ENCODE measurements at regions not wholly inside any gene's neighbourhood (a gene's known extent, or its start where the extent isn't known, plus 50 kb on each side); places are given as distances from the start of the nearest gene placed in this dataset.

DNA sequence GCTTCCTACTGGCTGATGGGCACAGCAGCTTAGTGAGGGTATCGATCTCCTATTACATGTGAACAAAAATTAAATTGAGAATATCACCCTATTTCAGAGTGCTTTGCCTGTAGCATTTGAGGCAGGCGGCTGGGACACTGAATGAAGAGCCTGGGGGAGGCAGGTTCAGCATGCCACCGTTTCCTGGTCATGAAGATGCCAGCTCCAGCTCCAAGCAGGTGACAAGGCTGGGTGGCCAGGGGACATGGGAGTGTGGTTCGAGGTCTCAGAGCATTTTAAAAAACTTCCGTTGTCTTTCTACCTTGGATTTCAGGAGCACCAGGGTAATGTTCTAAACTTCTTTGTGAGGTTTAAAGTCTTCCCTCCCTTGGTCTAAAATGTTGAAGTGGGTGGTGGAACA is 158.2 kb downstream of the RPLP1 start:
- dilution Hi-C loops (cut with MboI; ENCODE audit: extremely low pct_ligation_motif_present, low sequenced_read_pairs) = no loop called here
- Histone ChIP-seq H3K4me2 (ENCODE audit: control insufficient read depth, extremely low read depth, insufficient read depth, low read depth, low read length) (no peak overlapping the region), H3K4me1 (ENCODE audit: control insufficient read depth, extremely low read depth, insufficient read depth, low read length) (no peaks in the 10 kb centered on the region), H3K36me3 (ENCODE audit: control insufficient read depth in 2 of 2, extremely low read depth in 1 of 2, insufficient read depth in 2 of 2, low read length in 2 of 2) (no peaks in the 10 kb centered on the region), H3K27ac (ENCODE audit: control insufficient read depth, insufficient read depth, low read length) (no peak overlapping the region), H3K9me1 (ENCODE audit: control insufficient read depth, extremely low read depth, insufficient read depth, low read length) (no peaks in the 10 kb centered on the region), H3K9ac (ENCODE audit: control insufficient read depth, extremely low read depth, insufficient read depth, low read length) (no peak overlapping the region), H4K20me1 (ENCODE audit: control insufficient read depth, extremely low read depth, insufficient read depth, low read length) (no peaks in the 10 kb centered on the region), H3K9me3 (ENCODE audit: control insufficient read depth, low read depth, low read length) (no peaks in the 10 kb centered on the region), H3K27me3 (ENCODE audit: control insufficient read depth, extremely low read depth, insufficient read depth, low read length) (peaks cover 33% of the 10 kb centered on the region), H2AFZ (ENCODE audit: control insufficient read depth, low read length) (no peak overlapping the region), H3K79me2 (ENCODE audit: control insufficient read depth, insufficient read depth, low read length) (no peaks in the 10 kb centered on the region), H3K4me3 (ENCODE audit: control insufficient read depth in 2 of 3, extremely low read depth in 1 of 3, insufficient read depth in 2 of 3, low read depth in 1 of 3, low read length in 3 of 3) (no peak overlapping the region)
- DNase-seq (ENCODE audit: low read depth, low spot score) (no peak), FAIRE-seq (no peak)
- no peak for TF ChIP-seq EZH2 (IDR thresholded peaks at IDR 0.05; ENCODE audit: low read length)
- TF ChIP-seq, protein P1, sequence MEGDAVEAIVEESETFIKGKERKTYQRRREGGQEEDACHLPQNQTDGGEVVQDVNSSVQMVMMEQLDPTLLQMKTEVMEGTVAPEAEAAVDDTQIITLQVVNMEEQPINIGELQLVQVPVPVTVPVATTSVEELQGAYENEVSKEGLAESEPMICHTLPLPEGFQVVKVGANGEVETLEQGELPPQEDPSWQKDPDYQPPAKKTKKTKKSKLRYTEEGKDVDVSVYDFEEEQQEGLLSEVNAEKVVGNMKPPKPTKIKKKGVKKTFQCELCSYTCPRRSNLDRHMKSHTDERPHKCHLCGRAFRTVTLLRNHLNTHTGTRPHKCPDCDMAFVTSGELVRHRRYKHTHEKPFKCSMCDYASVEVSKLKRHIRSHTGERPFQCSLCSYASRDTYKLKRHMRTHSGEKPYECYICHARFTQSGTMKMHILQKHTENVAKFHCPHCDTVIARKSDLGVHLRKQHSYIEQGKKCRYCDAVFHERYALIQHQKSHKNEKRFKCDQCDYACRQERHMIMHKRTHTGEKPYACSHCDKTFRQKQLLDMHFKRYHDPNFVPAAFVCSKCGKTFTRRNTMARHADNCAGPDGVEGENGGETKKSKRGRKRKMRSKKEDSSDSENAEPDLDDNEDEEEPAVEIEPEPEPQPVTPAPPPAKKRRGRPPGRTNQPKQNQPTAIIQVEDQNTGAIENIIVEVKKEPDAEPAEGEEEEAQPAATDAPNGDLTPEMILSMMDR (optimal IDR thresholded peaks at IDR 0.05 in 1 of 3, IDR thresholded peaks at IDR 0.05 in 1 of 3, conservative IDR thresholded peaks at IDR 0.05 in 1 of 3; ENCODE audit: extremely low read depth in 1 of 3, insufficient read depth in 2 of 3, low read length in 3 of 3) = no peak

DNA sequence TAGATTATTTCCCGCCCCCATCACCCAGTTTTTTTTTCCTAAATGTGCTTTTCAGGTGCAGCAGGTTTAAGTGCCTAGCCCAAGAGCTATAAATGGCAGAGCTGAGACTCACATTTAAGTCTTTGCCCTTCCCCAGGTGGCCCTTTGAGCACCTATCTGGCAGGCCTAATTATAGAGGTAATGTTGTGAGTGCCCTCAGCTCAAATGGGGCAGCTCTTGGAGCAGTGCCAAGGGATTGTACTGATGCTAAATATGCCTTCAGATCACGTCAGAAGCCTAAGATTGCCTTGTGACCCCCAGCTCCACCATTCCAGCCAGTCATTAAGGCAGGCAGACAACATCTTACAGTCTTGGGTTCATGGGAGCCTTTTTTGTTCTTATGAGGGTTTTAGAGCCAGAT is 159.5 kb downstream of the RPLP1 start:
- H3K9me1 ChIP-seq (ENCODE audit: control insufficient read depth, extremely low read depth, insufficient read depth, low read length) = no peaks in the 10 kb centered on the region
- TF ChIP-seq, protein P1 (optimal IDR thresholded peaks at IDR 0.05 in 1 of 3, IDR thresholded peaks at IDR 0.05 in 1 of 3, conservative IDR thresholded peaks at IDR 0.05 in 1 of 3; ENCODE audit: extremely low read depth in 1 of 3, insufficient read depth in 2 of 3, low read length in 3 of 3) = no peak
- no peak for TF ChIP-seq EZH2 (IDR thresholded peaks at IDR 0.05; ENCODE audit: low read length)
- no peak overlapping the region for H3K4me3 ChIP-seq (ENCODE audit: control insufficient read depth in 2 of 3, extremely low read depth in 1 of 3, insufficient read depth in 2 of 3, low read depth in 1 of 3, low read length in 3 of 3)
- no peak overlapping the region for H3K4me2 ChIP-seq (ENCODE audit: control insufficient read depth, extremely low read depth, insufficient read depth, low read depth, low read length)
- H3K9me3 ChIP-seq (ENCODE audit: control insufficient read depth, low read depth, low read length) = no peaks in the 10 kb centered on the region
- no peak overlapping the region for H2AFZ ChIP-seq (ENCODE audit: control insufficient read depth, low read length)
- H3K36me3 ChIP-seq (ENCODE audit: control insufficient read depth in 2 of 2, extremely low read depth in 1 of 2, insufficient read depth in 2 of 2, low read length in 2 of 2) = no peaks in the 10 kb centered on the region
- DNase-seq (ENCODE audit: low read depth, low spot score) (no peak), FAIRE-seq (no peak)
- dilution Hi-C loops (cut with MboI; ENCODE audit: extremely low pct_ligation_motif_present, low sequenced_read_pairs) = no loop called here
- H3K9ac ChIP-seq (ENCODE audit: control insufficient read depth, extremely low read depth, insufficient read depth, low read length) = no peak overlapping the region
- H3K27ac ChIP-seq (ENCODE audit: control insufficient read depth, insufficient read depth, low read length) = no peak overlapping the region
- H3K79me2 ChIP-seq (ENCODE audit: control insufficient read depth, insufficient read depth, low read length) = no peaks in the 10 kb centered on the region
- no peaks in the 10 kb centered on the region for H4K20me1 ChIP-seq (ENCODE audit: control insufficient read depth, extremely low read depth, insufficient read depth, low read length)
- no peaks in the 10 kb centered on the region for H3K4me1 ChIP-seq (ENCODE audit: control insufficient read depth, extremely low read depth, insufficient read depth, low read length)
- peaks cover 25% of the 10 kb centered on the region for H3K27me3 ChIP-seq (ENCODE audit: control insufficient read depth, extremely low read depth, insufficient read depth, low read length)

Measured in keratinocyte (primary cell).